Calu3 (cell line): ENCODE measurements at regions not wholly inside any gene's neighbourhood (a gene's known extent, or its start where the extent isn't known, plus 50 kb on each side); places are given as distances from the start of the nearest gene placed in this dataset.

Experiments
- BruUV-seq: library from RNA; stranded (reverse); fragments of 400-500 nt; replicated peaks from 2 replicates; lab custom pipeline; 2021; lab: Mats Ljungman, UMichigan
- CTCF ChIA-PET: fragments of 300-600 bp; sonication (Branson Sonifier 250); formaldehyde crosslinking; loops from one replicate; lab custom pipeline; 2022; ENCODE audit warnings: antibody characterized with exemption; lab: Charles Lee
- DNase-seq: peaks from one replicate; pipeline ENCODE4 v3.0.0; 2022
- H3K27ac Mint-ChIP-seq: one replicate; pipeline ENCODE4 v1.8.0; 2022; ENCODE audit warnings: mixed read lengths; ENCODE audit not compliant: unreplicated experiment
- H3K27me3 Mint-ChIP-seq: one replicate; pipeline ENCODE4 v1.8.0; 2022; ENCODE audit warnings: mixed read lengths; ENCODE audit not compliant: unreplicated experiment
- H3K36me3 Mint-ChIP-seq: one replicate; pipeline ENCODE4 v1.8.0; 2022; ENCODE audit warnings: mild to moderate bottlenecking, moderate library complexity, mixed read lengths; ENCODE audit not compliant: insufficient read depth, unreplicated experiment
- H3K4me1 Mint-ChIP-seq: one replicate; pipeline ENCODE4 v1.8.0; 2022; ENCODE audit warnings: mild to moderate bottlenecking, low read depth, mixed read lengths; ENCODE audit not compliant: unreplicated experiment
- H3K4me3 Mint-ChIP-seq: one replicate; pipeline ENCODE4 v1.8.0; 2022; ENCODE audit warnings: mild to moderate bottlenecking, low read depth, moderate library complexity, mixed read lengths; ENCODE audit not compliant: unreplicated experiment
- H3K9me3 Mint-ChIP-seq: one replicate; pipeline ENCODE4 v1.8.0; 2022; ENCODE audit warnings: low read depth, mixed read lengths; ENCODE audit not compliant: unreplicated experiment
- CTCF ChIP-seq: fragments of 200-600 bp; IDR thresholded peaks from one replicate; pipeline ENCODE4 v1.8.0; 2022; ENCODE audit warnings: antibody characterized with exemption; ENCODE audit not compliant: unreplicated experiment
- intact Hi-C: fragments of 100-400 bp; cut with micrococcal nuclease; formaldehyde crosslinking; loops from one replicate; pipeline ENCODE4 v1.10.0; 2022; ENCODE audit not compliant: unreplicated experiment

GRCh38 chr2:188668017-188668680, 306.0 kb upstream of the COL3A1 start:
- no peak overlapping the region for H3K27ac Mint-ChIP-seq

GRCh38 chr2:188675391-188676009, 298.7 kb upstream of the COL3A1 start:
- Mint-ChIP-seq H3K9me3 (no peaks in the 10 kb centered on the region), H3K27me3 (no peaks in the 10 kb centered on the region), H3K4me1 (no peaks in the 10 kb centered on the region), H3K27ac (no peak overlapping the region), H3K36me3 (no peaks in the 10 kb centered on the region), H3K4me3 (no peak overlapping the region)
- TF ChIP-seq CTCF, result no peak
- CTCF ChIA-PET, result no interaction called here
- intact Hi-C loops, result no loop called here
- DNase-seq, result no peak
- no TSS peak for BruUV-seq

More at GRCh38 chr2:188668017-188668680, 306.0 kb upstream of the COL3A1 start:
- Mint-ChIP-seq H3K4me1 (peaks cover 12% of the 10 kb centered on the region), H3K27me3 (no peaks in the 10 kb centered on the region), H3K4me3 (no peak overlapping the region), H3K36me3 (no peaks in the 10 kb centered on the region), H3K9me3 (no peaks in the 10 kb centered on the region)
- DNase-seq, result peak; percentile 2
- BruUV-seq, result no TSS peak
- no peak for TF ChIP-seq CTCF
- CTCF ChIA-PET, result no interaction called here
- intact Hi-C loops, result no loop called here

- Mint-ChIP-seq H3K4me1 (no peaks in the 10 kb centered on the region), H3K36me3 (no peaks in the 10 kb centered on the region), H3K9me3 (no peaks in the 10 kb centered on the region), H3K4me3 (no peak overlapping the region), H3K27ac (no peak overlapping the region), H3K27me3 (no peaks in the 10 kb centered on the region)
- CTCF ChIA-PET, result no interaction called here
- TF ChIP-seq CTCF, result no peak
- no peak for DNase-seq
- intact Hi-C loops, result no loop called here
- BruUV-seq, result no TSS peak
Measured at GRCh38 chr2:188676010-188676400, 298.2 kb upstream of the COL3A1 start.

- Mint-ChIP-seq H3K4me1 (no peaks in the 10 kb centered on the region), H3K27me3 (no peaks in the 10 kb centered on the region), H3K36me3 (no peaks in the 10 kb centered on the region), H3K9me3 (no peaks in the 10 kb centered on the region), H3K27ac (no peak overlapping the region), H3K4me3 (no peak overlapping the region)
- no peak for TF ChIP-seq CTCF
- no TSS peak for BruUV-seq
- CTCF ChIA-PET, result no interaction called here
- DNase-seq, result no peak
- intact Hi-C loops, result no loop called here
Measured at GRCh38 chr2:188677142-188677541, 297.0 kb upstream of the COL3A1 start.
